Panc1 (cell line): ENCODE measurements at regions not wholly inside any gene's neighbourhood (a gene's known extent, or its start where the extent isn't known, plus 50 kb on each side); places are given as distances from the start of the nearest gene placed in this dataset.

ENCODE experiments used
- ATAC-seq: fragments of 200-7000 bp; cut with Tn5 transposase; 2 replicates; pipeline ENCODE4 v1.9.1; 2020; ENCODE audit warnings: mild to moderate bottlenecking, moderate library complexity
- BruUV-seq: library from RNA; stranded (reverse); fragments of 400-500 nt; replicated peaks from 2 replicates; lab custom pipeline; 2021; lab: Mats Ljungman, UMichigan
- CTCF ChIA-PET: fragments of 300-600 bp; sonication (Branson Sonifier 250); formaldehyde crosslinking; loops from one replicate; lab custom pipeline; 2022; ENCODE audit warnings: antibody characterized with exemption; lab: Charles Lee
- POLR2A ChIA-PET: fragments of 300-600 bp; sonication (Branson Sonifier 250); formaldehyde crosslinking; loops from one replicate; lab custom pipeline; 2022; ENCODE audit warnings: antibody characterized with exemption; lab: Charles Lee
- DNase-seq: peaks from one replicate; pipeline ENCODE4 v3.0.0-alpha.2; 2010; ENCODE audit warnings: low read depth, low spot score
- H3K27ac ChIP-seq: 2 replicates; pipeline ENCODE4 v1.5.1; 2011; ENCODE audit warnings: mild to moderate bottlenecking, low read length, inconsistent platforms
- H3K27me3 ChIP-seq: fragments of 200-500 bp; sonication (Bioruptor generic); 2 replicates; pipeline ENCODE4 v1.6.0; 2014; ENCODE audit warnings: low read length, inconsistent platforms; ENCODE audit not compliant: control insufficient read depth, insufficient read depth
- H3K36me3 ChIP-seq: fragments of 200-500 bp; sonication (Bioruptor generic); 2 replicates; pipeline ENCODE4 v1.5.1; 2014; ENCODE audit warnings: inconsistent platforms, mild to moderate bottlenecking, low read length, moderate library complexity; ENCODE audit not compliant: control insufficient read depth, insufficient read depth
- H3K4me1 ChIP-seq: 2 replicates; pipeline ENCODE4 v1.5.1; 2011; ENCODE audit warnings: inconsistent platforms, mild to moderate bottlenecking, low read length, moderate library complexity; ENCODE audit not compliant: control insufficient read depth, insufficient read depth
- H3K4me3 ChIP-seq, 2 experiments: 2 replicates each; pipeline ENCODE4 v1.5.1; 2011 to 2012; ENCODE audit warnings: low read depth in 2 of 2, low read length in 2 of 2, mild to moderate bottlenecking in 2 of 2, inconsistent platforms in 1 of 2, moderate library complexity in 1 of 2
- H3K9me3 ChIP-seq: fragments of 200-500 bp; sonication (Bioruptor generic); 2 replicates; pipeline ENCODE4 v1.5.1; 2014; ENCODE audit warnings: low read depth, mild to moderate bottlenecking, inconsistent platforms, low read length, moderate library complexity; ENCODE audit not compliant: control insufficient read depth, insufficient read depth
- CTCF ChIP-seq: fragments of 450-650 bp; IDR thresholded peaks from 2 replicates; pipeline ENCODE4 v1.5.1; 2017; ENCODE audit warnings: mild to moderate bottlenecking
- POLR2AphosphoS5 ChIP-seq: IDR thresholded peaks from 2 replicates; pipeline ENCODE4 v1.6.1; 2012; ENCODE audit warnings: mild to moderate bottlenecking, low read depth, low read length, moderate library complexity
- SIN3A ChIP-seq: IDR thresholded peaks from 2 replicates; pipeline ENCODE4 v1.6.1; 2012; ENCODE audit warnings: low read depth, mild to moderate bottlenecking, low read length, moderate library complexity, borderline replicate concordance; ENCODE audit not compliant: insufficient read depth
- TCF7L2 ChIP-seq: IDR thresholded peaks from 2 replicates; pipeline ENCODE4 v1.6.1; 2011; ENCODE audit warnings: mild to moderate bottlenecking, low read depth, low read length, inconsistent platforms
- in situ Hi-C: cut with HindIII; loops from 2 replicates; pipeline ENCODE4 v1.10.0; 2016; ENCODE audit warnings: low sequenced_read_pairs, low pct_unique_long_range_greater_than_20kb
- intact Hi-C: fragments of 100-400 bp; cut with micrococcal nuclease; formaldehyde crosslinking; loops from one replicate; pipeline ENCODE4 v1.10.0; 2022; ENCODE audit not compliant: unreplicated experiment
- TF ChIP-seq, protein P1 (sequence below), 2 experiments: IDR thresholded peaks; 2 replicates each; pipeline ENCODE4 v1.6.1; 2011 to 2012; ENCODE audit warnings: low read depth in 2 of 2, control low read depth in 1 of 2, low read length in 1 of 2, mild to moderate bottlenecking in 1 of 2, moderate library complexity in 1 of 2; ENCODE audit not compliant: insufficient read depth in 1 of 2

DNA sequence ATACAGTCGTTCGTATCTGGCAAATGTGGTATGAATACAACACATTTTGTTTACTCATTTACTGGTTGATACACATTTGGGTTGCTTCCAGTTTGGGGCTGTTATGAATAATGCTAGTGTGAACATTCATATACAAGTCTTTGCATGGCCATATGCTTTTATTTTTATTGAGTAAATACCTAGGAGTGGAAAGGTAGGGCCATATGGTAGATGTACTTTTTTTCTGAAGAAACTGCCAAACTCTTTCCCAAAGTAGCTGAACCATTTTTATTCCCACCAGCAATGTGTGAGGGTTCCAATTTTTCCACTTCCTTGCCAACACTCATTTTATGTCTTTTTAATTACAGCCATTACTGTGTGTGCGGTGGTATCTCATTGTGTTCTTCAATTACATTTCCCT lies 496.2 kb upstream of the NRXN1 start:
- TF ChIP-seq CTCF = no peak
- TF ChIP-seq TCF7L2 = no peak
- TF ChIP-seq, protein P1, sequence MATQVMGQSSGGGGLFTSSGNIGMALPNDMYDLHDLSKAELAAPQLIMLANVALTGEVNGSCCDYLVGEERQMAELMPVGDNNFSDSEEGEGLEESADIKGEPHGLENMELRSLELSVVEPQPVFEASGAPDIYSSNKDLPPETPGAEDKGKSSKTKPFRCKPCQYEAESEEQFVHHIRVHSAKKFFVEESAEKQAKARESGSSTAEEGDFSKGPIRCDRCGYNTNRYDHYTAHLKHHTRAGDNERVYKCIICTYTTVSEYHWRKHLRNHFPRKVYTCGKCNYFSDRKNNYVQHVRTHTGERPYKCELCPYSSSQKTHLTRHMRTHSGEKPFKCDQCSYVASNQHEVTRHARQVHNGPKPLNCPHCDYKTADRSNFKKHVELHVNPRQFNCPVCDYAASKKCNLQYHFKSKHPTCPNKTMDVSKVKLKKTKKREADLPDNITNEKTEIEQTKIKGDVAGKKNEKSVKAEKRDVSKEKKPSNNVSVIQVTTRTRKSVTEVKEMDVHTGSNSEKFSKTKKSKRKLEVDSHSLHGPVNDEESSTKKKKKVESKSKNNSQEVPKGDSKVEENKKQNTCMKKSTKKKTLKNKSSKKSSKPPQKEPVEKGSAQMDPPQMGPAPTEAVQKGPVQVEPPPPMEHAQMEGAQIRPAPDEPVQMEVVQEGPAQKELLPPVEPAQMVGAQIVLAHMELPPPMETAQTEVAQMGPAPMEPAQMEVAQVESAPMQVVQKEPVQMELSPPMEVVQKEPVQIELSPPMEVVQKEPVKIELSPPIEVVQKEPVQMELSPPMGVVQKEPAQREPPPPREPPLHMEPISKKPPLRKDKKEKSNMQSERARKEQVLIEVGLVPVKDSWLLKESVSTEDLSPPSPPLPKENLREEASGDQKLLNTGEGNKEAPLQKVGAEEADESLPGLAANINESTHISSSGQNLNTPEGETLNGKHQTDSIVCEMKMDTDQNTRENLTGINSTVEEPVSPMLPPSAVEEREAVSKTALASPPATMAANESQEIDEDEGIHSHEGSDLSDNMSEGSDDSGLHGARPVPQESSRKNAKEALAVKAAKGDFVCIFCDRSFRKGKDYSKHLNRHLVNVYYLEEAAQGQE (IDR thresholded peaks at IDR 0.05; ENCODE audit: insufficient read depth in 1 of 2, low read depth in 2 of 2, low read length in 1 of 2) = no peak
- no peak for TF ChIP-seq POLR2AphosphoS5
- Histone ChIP-seq H3K4me3 (no peak overlapping the region), H3K27ac (no peak overlapping the region), H3K27me3 (no peaks in the 10 kb centered on the region), H3K9me3 (0 out of 2 replicates have a peak, but pooled peaks cover 2% of the 10 kb centered on the region), H3K4me1 (no peaks in the 10 kb centered on the region), H3K36me3 (no peaks in the 10 kb centered on the region)
- intact Hi-C loops (no loop called here), in situ Hi-C loops (no loop called here)
- BruUV-seq = no TSS peak
- DNase-seq (no peak), ATAC-seq (no peak)
- POLR2A ChIA-PET = no interaction called here
- CTCF ChIA-PET = no interaction called here

DNA sequence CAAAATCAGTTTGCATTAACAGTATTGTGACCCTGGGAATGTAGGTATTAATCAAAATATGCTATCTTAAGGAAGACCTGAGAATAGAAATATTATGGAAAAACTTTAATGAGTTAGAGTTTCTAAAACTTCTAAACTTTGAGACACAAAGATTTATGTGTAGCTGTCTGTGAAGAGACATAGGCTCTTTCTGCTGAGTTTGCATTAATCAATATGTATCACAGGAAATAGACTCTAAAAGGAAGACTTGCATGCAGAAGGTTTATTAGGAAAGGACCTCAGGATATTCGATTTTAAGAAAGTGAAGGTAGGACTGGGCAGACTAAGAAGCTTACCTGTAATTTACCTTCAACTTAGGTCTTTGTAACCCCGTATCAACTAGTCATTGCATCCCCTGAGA lies 494.8 kb upstream of the NRXN1 start:
- Histone ChIP-seq H3K9me3 (0 out of 2 replicates have a peak, but pooled peaks cover under 1% of the 10 kb centered on the region), H3K27me3 (no peaks in the 10 kb centered on the region), H3K4me1 (no peaks in the 10 kb centered on the region), H3K27ac (no peak overlapping the region), H3K36me3 (no peaks in the 10 kb centered on the region), H3K4me3 (no peak overlapping the region)
- DNase-seq (no peak), ATAC-seq (no peak)
- in situ Hi-C loops (no loop called here), intact Hi-C loops (no loop called here)
- no TSS peak for BruUV-seq
- ChIA-PET POLR2A (no interaction called here), CTCF (no interaction called here)
- TF ChIP-seq, protein P1 (IDR thresholded peaks at IDR 0.05; ENCODE audit: insufficient read depth in 1 of 2, low read depth in 2 of 2, low read length in 1 of 2) = no peak
- TF ChIP-seq TCF7L2 = no peak
- no peak for TF ChIP-seq SIN3A
- TF ChIP-seq CTCF = no peak
- TF ChIP-seq POLR2AphosphoS5 = no peak
